Sigmoid colon (tissue), 4 donors: ENCODE measurements at regions not wholly inside any gene's neighbourhood (a gene's known extent, or its start where the extent isn't known, plus 50 kb on each side); places are given as distances from the start of the nearest gene placed in this dataset.

Source experiments
- CTCF ChIP-seq, 4 experiments: fragments of 450-650 bp in 3 of 4; fragments of 200-600 bp in 1 of 4; IDR thresholded peaks; one replicate each; pipeline ENCODE4 v1.5.1; 2016 to 2019; ENCODE audit warnings: antibody characterized with exemption in 4 of 4, mild to moderate bottlenecking in 3 of 4, moderate library complexity in 2 of 4
- POLR2A ChIP-seq, 2 donors: fragments of 450-650 bp; IDR thresholded peaks; one replicate each; pipeline ENCODE4 v1.6.1; 2016; ENCODE audit warnings: antibody characterized with exemption in 2 of 2, mild to moderate bottlenecking in 2 of 2, moderate library complexity in 2 of 2
- POLR2AphosphoS5 ChIP-seq, 4 donors: sonication (generic); formaldehyde crosslinking; IDR thresholded peaks; one replicate each; pipeline ENCODE4 v1.6.1; 2017; ENCODE audit warnings: antibody characterized with exemption in 4 of 4

GRCh38 chr4:34250562-34250961, 1993.8 kb downstream of the ARAP2 start:
- no peak for TF ChIP-seq CTCF (IDR thresholded peaks at IDR 0.05)
- no peak for TF ChIP-seq POLR2AphosphoS5 (IDR thresholded peaks at IDR 0.05)
- no peak for TF ChIP-seq POLR2A (IDR thresholded peaks at IDR 0.05)
